Stimulated activated CD4-positive, alpha-beta T cell treated with anti-CD3 and anti-CD28 coated beads, Interleukin-4, amount 100 ng/mL, for 4 hours (primary cell): ENCODE measurements at regions not wholly inside any gene's neighbourhood (a gene's known extent, or its start where the extent isn't known, plus 50 kb on each side); places are given as distances from the start of the nearest gene placed in this dataset.
A peak's percentile ranks its signal among the peaks of the same experiment; 100 is the strongest.

ENCODE experiments used
- DNase-seq, 2 experiments: peaks; one replicate each; pipeline ENCODE4 v3.0.0-alpha.2; 2020

DNA sequence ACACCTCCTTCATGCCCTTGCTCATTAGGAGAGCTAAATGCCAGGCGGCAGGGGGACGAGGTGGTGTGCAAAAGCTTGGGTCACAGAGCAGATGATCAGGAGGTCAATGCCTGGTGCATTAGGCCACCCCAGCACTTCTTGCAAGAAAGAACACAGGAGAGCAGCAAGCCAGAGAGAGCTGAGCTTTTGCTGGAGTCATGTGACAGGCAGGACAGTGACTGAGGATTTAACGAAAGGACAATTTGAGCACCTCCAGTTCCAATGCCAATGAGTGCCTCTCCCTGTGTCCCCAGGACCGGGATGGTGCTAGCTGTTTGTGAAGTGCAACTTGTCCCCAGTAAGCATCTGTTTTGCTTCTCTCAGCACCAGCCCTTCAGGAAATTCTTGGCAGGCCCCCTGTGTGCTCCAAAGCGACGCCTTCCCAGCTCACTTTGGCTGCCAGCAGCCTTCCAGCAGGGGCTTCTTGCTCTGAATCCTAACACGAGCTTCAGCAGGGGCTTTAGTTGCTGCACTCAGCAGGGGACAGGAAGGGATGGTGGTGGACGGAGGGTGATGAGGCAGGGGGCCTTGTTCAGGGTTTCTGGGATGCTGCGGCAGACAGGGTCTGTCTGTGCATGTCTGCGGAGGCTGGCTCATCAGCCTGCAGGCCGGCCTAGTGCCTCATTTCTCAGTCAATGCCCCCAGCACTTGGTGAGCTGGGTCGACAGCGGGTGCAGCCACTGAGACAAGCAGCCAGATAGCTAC, 368.1 kb downstream of the RPS24 start:
- DNase-seq, result no peak

DNA sequence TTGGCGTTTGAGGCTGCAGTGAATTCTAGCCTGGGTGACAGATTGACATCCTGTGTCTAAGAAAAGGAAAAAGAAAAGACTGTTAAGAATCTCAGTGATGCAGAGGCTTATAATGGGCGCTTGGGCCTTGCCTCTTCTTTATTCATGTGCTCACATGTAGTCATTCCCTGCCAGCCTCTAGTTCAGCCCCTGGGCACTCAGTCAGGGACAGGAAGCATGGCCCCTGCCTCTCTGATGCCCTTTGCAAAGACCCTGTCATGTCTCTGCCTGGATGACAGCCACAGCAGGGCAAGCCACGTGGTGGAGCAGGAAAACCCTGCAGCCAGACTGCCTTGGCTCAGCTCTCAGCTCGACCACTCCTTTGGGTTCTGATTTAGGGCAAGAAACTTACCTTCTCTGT, 368.9 kb downstream of the RPS24 start:
- no peak for DNase-seq

GRCh38 chr10:78403781-78404180, 370.1 kb downstream of the RPS24 start:
- no peak for DNase-seq

- no peak for DNase-seq
Observed at GRCh38 chr10:78404296-78404695, 370.6 kb downstream of the RPS24 start.

DNA sequence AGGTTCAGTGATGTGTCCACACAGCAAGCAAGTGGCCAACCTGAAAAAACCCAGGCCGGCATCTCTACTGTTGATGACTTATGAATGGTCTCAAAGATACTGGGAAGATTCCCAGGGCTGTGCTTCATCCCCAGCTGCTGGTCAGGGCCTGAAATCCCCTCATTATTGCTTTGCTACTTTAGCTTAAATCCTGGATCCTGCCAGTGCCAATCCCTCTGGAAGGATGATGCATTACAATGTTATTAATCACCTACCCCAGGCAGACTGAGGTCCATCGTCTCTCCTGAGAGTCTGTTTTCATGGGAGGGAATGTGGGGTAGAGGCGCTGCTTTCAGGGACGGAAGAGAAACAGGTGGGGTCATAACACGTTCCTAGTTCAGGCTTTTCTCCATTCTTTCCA, 371.6 kb downstream of the RPS24 start:
- DNase-seq, result no peak

DNA sequence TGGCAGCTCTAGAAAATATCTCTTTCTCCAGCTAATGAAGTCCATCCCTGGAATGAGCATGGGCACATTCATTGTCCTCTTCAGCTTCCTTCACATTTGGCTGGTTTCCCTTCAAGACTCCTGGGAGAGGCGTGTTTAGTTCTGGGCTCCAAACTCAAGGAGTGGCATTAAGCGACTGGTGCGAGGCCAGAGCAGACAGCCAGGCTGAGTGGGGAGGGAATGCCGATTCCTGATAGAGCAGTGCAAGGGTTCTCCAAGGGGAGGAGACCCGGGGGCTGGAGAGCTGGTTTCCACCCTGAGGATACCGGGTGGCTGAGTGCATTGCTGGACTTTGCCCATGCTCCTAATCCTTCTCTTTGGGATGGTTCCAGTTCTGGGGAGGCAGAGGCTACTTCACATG, 372.1 kb downstream of the RPS24 start:
- no peak for DNase-seq

- no peak for DNase-seq
Observed at GRCh38 chr10:78406648-78407008, 373.0 kb downstream of the RPS24 start.

GRCh38 chr10:78407009-78407711, 373.5 kb downstream of the RPS24 start:
- peak; percentile 67 to 72 for DNase-seq

- no peak for DNase-seq
Observed at GRCh38 chr10:78407966-78408365, 374.3 kb downstream of the RPS24 start.

GRCh38 chr10:78408671-78409472, 375.2 kb downstream of the RPS24 start:
- no peak for DNase-seq

GRCh38 chr10:78410046-78410965, 376.6 kb downstream of the RPS24 start:
- no peak for DNase-seq

- no peak for DNase-seq
Observed at GRCh38 chr10:78411716-78412115, 378.1 kb downstream of the RPS24 start.

- DNase-seq, result no peak
Observed at GRCh38 chr10:78412605-78413004, 378.9 kb downstream of the RPS24 start.

- DNase-seq, result no peak
Observed at GRCh38 chr10:78413076-78414055, 379.7 kb downstream of the RPS24 start.

- no peak for DNase-seq
Observed at GRCh38 chr10:78414380-78414779, 380.7 kb downstream of the RPS24 start.

DNA sequence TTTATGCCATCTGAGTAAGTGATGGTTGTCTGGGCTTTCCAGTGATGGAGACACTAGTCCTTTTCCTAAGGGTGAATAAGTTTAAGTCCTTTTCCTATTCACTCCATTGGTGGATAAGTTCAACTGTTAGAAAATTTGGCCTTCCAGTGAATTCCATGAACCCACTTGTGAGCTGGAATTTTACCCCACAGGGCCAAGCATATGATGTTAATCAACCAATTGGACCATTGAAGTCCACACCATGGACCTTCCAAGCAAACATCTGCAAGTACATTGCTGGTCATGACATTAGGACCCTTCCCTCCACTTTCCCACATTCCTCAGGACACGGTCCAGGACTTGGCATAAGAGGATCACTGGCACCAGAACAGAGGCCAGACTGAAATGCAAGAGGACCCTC, 381.4 kb downstream of the RPS24 start:
- DNase-seq, result no peak

DNA sequence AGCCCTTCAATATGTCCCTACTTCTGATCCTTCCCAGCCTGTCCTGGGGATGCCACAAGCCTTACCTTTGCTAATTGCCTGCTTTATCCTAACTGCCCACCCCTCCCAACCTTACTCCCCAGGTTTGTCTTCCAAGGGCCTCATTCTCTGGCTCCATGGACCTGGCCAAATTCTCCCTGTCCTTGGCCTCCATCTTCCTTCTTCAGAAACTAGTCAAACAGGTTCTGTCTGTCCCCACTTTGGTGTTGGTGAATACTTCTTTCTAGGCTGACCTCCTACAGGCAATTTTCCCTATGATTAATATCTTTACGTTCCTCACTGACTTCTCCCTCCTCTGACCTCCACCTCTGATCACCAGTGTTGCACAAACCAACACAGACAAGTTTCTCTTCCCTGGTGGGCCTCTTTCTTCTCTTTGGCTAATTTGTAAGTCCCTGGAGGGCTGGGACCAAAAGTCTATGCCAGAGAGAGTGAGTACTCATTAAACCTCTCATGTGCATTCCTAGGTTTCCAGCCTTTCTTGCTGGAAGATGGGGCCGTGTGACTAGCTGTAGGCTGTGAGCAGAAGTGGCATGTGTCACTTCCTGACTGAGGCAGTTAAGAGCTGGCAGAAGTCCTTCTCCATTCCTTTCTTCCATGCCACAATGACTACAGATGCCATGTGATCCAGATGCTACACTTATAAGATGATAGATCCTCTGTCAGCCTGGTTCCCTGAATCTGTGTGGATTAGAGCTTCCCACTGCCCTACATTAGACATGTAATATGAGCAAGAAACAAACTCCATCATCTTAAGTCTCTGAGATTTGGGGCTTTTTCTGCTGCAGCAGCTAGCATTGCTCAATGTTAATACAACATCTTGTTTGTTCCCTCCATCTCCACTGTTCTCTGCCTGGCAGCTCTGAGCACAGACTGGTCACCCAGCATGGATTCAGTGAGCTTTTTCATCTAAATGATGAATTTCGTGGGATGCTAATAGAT, 382.7 kb downstream of the RPS24 start:
- no peak for DNase-seq

GRCh38 chr10:78417425-78418370, 384.0 kb downstream of the RPS24 start:
- no peak for DNase-seq
